ENCODE measurements at regions not wholly inside any gene's neighbourhood (a gene's known extent, or its start where the extent isn't known, plus 50 kb on each side); places are given as distances from the start of the nearest gene placed in this dataset.

- Histone ChIP-seq H3K36me3 (ENCODE audit: control insufficient read depth, insufficient read depth, low read length) (no peaks in the 10 kb centered on the region), H3K27me3 (ENCODE audit: control insufficient read depth, insufficient read depth, low read length) (no peaks in the 10 kb centered on the region), H3K4me3 (ENCODE audit: low read depth, low read length) (no peak overlapping the region)
- CTCF ChIA-PET: interaction anchor here (0.9 kb wide), 1 partner anchor 12 kb away, joined by 3 read pairs; no protein-coding TSS in a partner anchor
- TF ChIP-seq CTCF (IDR thresholded peaks at IDR 0.05; ENCODE audit: insufficient read depth, low read depth, low read length): no peak
- POLR2A ChIA-PET: no interaction called here
- no peak for DNase-seq (ENCODE audit: low read depth)
Observed at GRCh38 chr16:52092126-52092525, 454.8 kb downstream of the TOX3 start.

GRCh38 chr16:52090080-52090479 lies 456.9 kb downstream of the TOX3 start:
- no peak for TF ChIP-seq CTCF (IDR thresholded peaks at IDR 0.05; ENCODE audit: insufficient read depth, low read depth, low read length)
- Histone ChIP-seq H3K36me3 (ENCODE audit: control insufficient read depth, insufficient read depth, low read length) (no peaks in the 10 kb centered on the region), H3K4me3 (ENCODE audit: low read depth, low read length) (no peak overlapping the region), H3K27me3 (ENCODE audit: control insufficient read depth, insufficient read depth, low read length) (no peaks in the 10 kb centered on the region)
- DNase-seq (ENCODE audit: low read depth): no peak
- POLR2A ChIA-PET: no interaction called here
- CTCF ChIA-PET: no interaction called here

GRCh38 chr16:52089476-52089875 lies 457.5 kb downstream of the TOX3 start:
- ChIA-PET POLR2A (no interaction called here), CTCF (no interaction called here)
- TF ChIP-seq CTCF (IDR thresholded peaks at IDR 0.05; ENCODE audit: insufficient read depth, low read depth, low read length): no peak
- no peak for DNase-seq (ENCODE audit: low read depth)
- Histone ChIP-seq H3K4me3 (ENCODE audit: low read depth, low read length) (no peak overlapping the region), H3K36me3 (ENCODE audit: control insufficient read depth, insufficient read depth, low read length) (no peaks in the 10 kb centered on the region), H3K27me3 (ENCODE audit: control insufficient read depth, insufficient read depth, low read length) (no peaks in the 10 kb centered on the region)

- Histone ChIP-seq H3K36me3 (ENCODE audit: control insufficient read depth, insufficient read depth, low read length) (no peaks in the 10 kb centered on the region), H3K27me3 (ENCODE audit: control insufficient read depth, insufficient read depth, low read length) (no peaks in the 10 kb centered on the region), H3K4me3 (ENCODE audit: low read depth, low read length) (no peak overlapping the region)
- no peak for DNase-seq (ENCODE audit: low read depth)
- TF ChIP-seq CTCF (IDR thresholded peaks at IDR 0.05; ENCODE audit: insufficient read depth, low read depth, low read length): no peak
- ChIA-PET CTCF (no interaction called here), POLR2A (no interaction called here)
Observed at GRCh38 chr16:52086901-52087300, 460.0 kb downstream of the TOX3 start.

- TF ChIP-seq CTCF (IDR thresholded peaks at IDR 0.05; ENCODE audit: insufficient read depth, low read depth, low read length): no peak
- ChIA-PET CTCF (no interaction called here), POLR2A (no interaction called here)
- no peaks in the 10 kb centered on the region for H3K36me3 ChIP-seq (ENCODE audit: control insufficient read depth, insufficient read depth, low read length)
- no peaks in the 10 kb centered on the region for H3K27me3 ChIP-seq (ENCODE audit: control insufficient read depth, insufficient read depth, low read length)
- no peak for DNase-seq (ENCODE audit: low read depth)
- H3K4me3 ChIP-seq (ENCODE audit: low read depth, low read length): no peak overlapping the region
Observed at GRCh38 chr16:52078716-52079655, 468.0 kb downstream of the TOX3 start.

All from BJ (cell line).